Kidney (tissue), 13 donors: ENCODE measurements at regions not wholly inside any gene's neighbourhood (a gene's known extent, or its start where the extent isn't known, plus 50 kb on each side); places are given as distances from the start of the nearest gene placed in this dataset.
A peak's percentile ranks its signal among the peaks of the same experiment; 100 is the strongest.

Source experiments
- DNase-seq, 5 donors: peaks; one replicate each; pipeline ENCODE4 v3.0.0-alpha.2; 2013 to 2020
- FAIRE-seq: peaks from 2 replicates; lab custom pipeline; 2012; peaks lifted over from hg19 to GRCh38; lab: Jason Lieb, UNC
- H3K27ac ChIP-seq, 2 donors: one replicate each; pipeline ENCODE4 v1.7.0; 2013; ENCODE audit warnings: low read depth in 2 of 2, low read length in 2 of 2, inconsistent platforms in 1 of 2
- H3K27me3 ChIP-seq: one replicate; pipeline ENCODE4 v1.7.1; 2013; ENCODE audit warnings: low read length, inconsistent platforms; ENCODE audit not compliant: control insufficient read depth, insufficient read depth
- H3K36me3 ChIP-seq, 3 donors: one replicate each; pipeline versions ENCODE4 v1.7.0 to v1.7.1; 2013; ENCODE audit warnings: low read length in 3 of 3, control low read depth in 1 of 3, inconsistent platforms in 1 of 3; ENCODE audit not compliant: insufficient read depth in 3 of 3, control insufficient read depth in 2 of 3
- H3K4me1 ChIP-seq, 3 donors: one replicate each; pipeline versions ENCODE4 v1.7.0 to v1.7.1; 2013; ENCODE audit warnings: low read length in 3 of 3, inconsistent platforms in 1 of 3, low read depth in 1 of 3; ENCODE audit not compliant: control insufficient read depth in 2 of 3, insufficient read depth in 2 of 3
- H3K4me3 ChIP-seq, 3 donors: one replicate each; pipeline versions ENCODE4 v1.7.0 to v1.8.1; 2013; ENCODE audit warnings: low read length in 3 of 3, control low read depth in 1 of 3, inconsistent platforms in 1 of 3
- H3K9ac ChIP-seq, 3 donors: one replicate each; pipeline versions ENCODE4 v1.7.0 to v1.7.1; 2013; ENCODE audit warnings: low read length in 3 of 3, control low read depth in 1 of 3, inconsistent platforms in 1 of 3
- H3K9me3 ChIP-seq, 3 donors: one replicate each; pipeline versions ENCODE4 v1.7.0 to v1.7.1; 2013; ENCODE audit warnings: low read length in 3 of 3, control low read depth in 1 of 3, inconsistent platforms in 1 of 3; ENCODE audit not compliant: control insufficient read depth in 2 of 3, insufficient read depth in 1 of 3
- CTCF ChIP-seq: IDR thresholded peaks from 3 replicates; pipeline ENCODE4 v1.5.1; 2012; ENCODE audit warnings: mild to moderate bottlenecking, moderate library complexity, borderline replicate concordance; ENCODE audit not compliant: insufficient read depth; ENCODE audit errors: extremely low read depth
- intact Hi-C: fragments of 100-400 bp; cut with DNase I; formaldehyde crosslinking; loops from one replicate; pipeline ENCODE4 v1.11.1; 2022
- donor health status: control.
- donor health status: control.
- donor health status: control.
- donor health status: control.
- donor health status: control.
- donor health status: DM: yes; HTN: yes; CAD: no.
- donor health status: Normal renal cell carcinoma (clear cell type).

- Histone ChIP-seq H3K27me3 (no peaks in the 10 kb centered on the region), H3K9ac (no peak overlapping the region), H3K4me1 (no peaks in the 10 kb centered on the region), H3K4me3 (no peak overlapping the region), H3K9me3 (no peaks in the 10 kb centered on the region), H3K36me3 (no peaks in the 10 kb centered on the region), H3K27ac (no peak overlapping the region)
- intact Hi-C loops, result no loop called here
- FAIRE-seq (no peak), DNase-seq (no peak)
- TF ChIP-seq CTCF, result no peak
Observed at GRCh38 chr5:86837610-86838009, 219.9 kb downstream of the COX7C start.

- peak in 1 of 5 donors; percentile 9 for DNase-seq
- FAIRE-seq, result no peak
Observed at GRCh38 chr5:86838083-86838482, 220.3 kb downstream of the COX7C start.

GRCh38 chr5:86841000-86841644, 223.4 kb downstream of the COX7C start:
- intact Hi-C loops, result no loop called here
- Histone ChIP-seq H3K36me3 (no peaks in the 10 kb centered on the region), H3K9me3 (no peaks in the 10 kb centered on the region), H3K4me1 (no peaks in the 10 kb centered on the region), H3K27ac (no peak overlapping the region), H3K9ac (no peak overlapping the region), H3K27me3 (no peaks in the 10 kb centered on the region), H3K4me3 (no peak overlapping the region)
- FAIRE-seq (no peak), DNase-seq (no peak)
- no peak for TF ChIP-seq CTCF

More at GRCh38 chr5:86838083-86838482, 220.3 kb downstream of the COX7C start:
- no peaks in the 10 kb centered on the region for H3K9me3 ChIP-seq
- no peak for TF ChIP-seq CTCF
- H3K9ac ChIP-seq, result no peak overlapping the region
- H3K36me3 ChIP-seq, result no peaks in the 10 kb centered on the region
- no peak overlapping the region for H3K27ac ChIP-seq
- intact Hi-C loops, result no loop called here
- no peaks in the 10 kb centered on the region for H3K4me1 ChIP-seq
- no peak overlapping the region for H3K4me3 ChIP-seq
- no peaks in the 10 kb centered on the region for H3K27me3 ChIP-seq

- TF ChIP-seq CTCF, result no peak
- H3K27ac ChIP-seq, result no peak overlapping the region
- FAIRE-seq (no peak), DNase-seq (no peak)
- no peaks in the 10 kb centered on the region for H3K36me3 ChIP-seq
- no peak overlapping the region for H3K4me3 ChIP-seq
- no peaks in the 10 kb centered on the region for H3K4me1 ChIP-seq
- no peaks in the 10 kb centered on the region for H3K9me3 ChIP-seq
- H3K9ac ChIP-seq, result no peak overlapping the region
- no peaks in the 10 kb centered on the region for H3K27me3 ChIP-seq
- intact Hi-C loops, result no loop called here
Observed at GRCh38 chr5:86858442-86858841, 240.7 kb downstream of the COX7C start.
